Left ventricle myocardium superior (tissue), 1 donor: ENCODE measurements at regions not wholly inside any gene's neighbourhood (a gene's known extent, or its start where the extent isn't known, plus 50 kb on each side); places are given as distances from the start of the nearest gene placed in this dataset.

Experiments used
- ATAC-seq: fragments of 200-7000 bp; cut with Tn5 transposase; one replicate; pipeline ENCODE4 v1.9.1; 2020; ENCODE audit warnings: mild to moderate bottlenecking, moderate library complexity
- DNase-seq: peaks from one replicate; pipeline ENCODE4 v3.0.0-alpha.2; 2020
- intact Hi-C: fragments of 100-400 bp; cut with micrococcal nuclease; formaldehyde crosslinking; loops from one replicate; pipeline ENCODE4 v1.11.0; 2022
- donor health status: DM: no; HTN: yes; CAD: no; lungs with severe emphysema.

GRCh38 chr2:236704887-236705286 is 135.3 kb downstream of the ACKR3 start:
- ATAC-seq, result no peak
- intact Hi-C loops, result no loop called here
- no peak for DNase-seq

GRCh38 chr2:236705295-236706105 is 135.9 kb downstream of the ACKR3 start:
- ATAC-seq, result peak; percentile 72
- DNase-seq, result peak; percentile 44
- intact Hi-C loops, result no loop called here

- intact Hi-C loops, result no loop called here
- ATAC-seq (no peak), DNase-seq (no peak)
These were observed 136.7 kb downstream of the ACKR3 start for GRCh38 chr2:236706288-236706687.

- no peak for ATAC-seq
- no peak for DNase-seq
- intact Hi-C loops, result no loop called here
These were observed 137.2 kb downstream of the ACKR3 start for GRCh38 chr2:236706803-236707202.

GRCh38 chr2:236711440-236711839 is 141.8 kb downstream of the ACKR3 start:
- intact Hi-C loops, result no loop called here

GRCh38 chr2:236712304-236712703 is 142.7 kb downstream of the ACKR3 start:
- intact Hi-C loops, result no loop called here
- peak; percentile 38 for ATAC-seq
- no peak for DNase-seq

More at GRCh38 chr2:236711440-236711839, 141.8 kb downstream of the ACKR3 start:
- ATAC-seq (peak; percentile 69), DNase-seq (no peak)

GRCh38 chr2:236712961-236713673 is 143.5 kb downstream of the ACKR3 start:
- DNase-seq (no peak), ATAC-seq (peak; percentile 9)
- intact Hi-C loops, result no loop called here

GRCh38 chr2:236714080-236714479 is 144.5 kb downstream of the ACKR3 start:
- ATAC-seq (no peak), DNase-seq (no peak)
- intact Hi-C loops, result no loop called here

- intact Hi-C loops, result no loop called here
- ATAC-seq (peak; percentile 20), DNase-seq (no peak)
These were observed 145.5 kb downstream of the ACKR3 start for GRCh38 chr2:236715077-236715476.

GRCh38 chr2:236715491-236715961 is 145.9 kb downstream of the ACKR3 start:
- intact Hi-C loops, result no loop called here
- DNase-seq, result no peak
- no peak for ATAC-seq

- ATAC-seq, result no peak
- intact Hi-C loops, result no loop called here
- DNase-seq, result no peak
These were observed 147.5 kb downstream of the ACKR3 start for GRCh38 chr2:236717120-236717519.

- DNase-seq (no peak), ATAC-seq (no peak)
- intact Hi-C loops, result no loop called here
These were observed 148.1 kb downstream of the ACKR3 start for GRCh38 chr2:236717729-236718128.

GRCh38 chr2:236718207-236718992 is 148.8 kb downstream of the ACKR3 start:
- DNase-seq (no peak), ATAC-seq (no peak)
- intact Hi-C loops, result no loop called here

GRCh38 chr2:236719192-236719635 is 149.6 kb downstream of the ACKR3 start:
- intact Hi-C loops, result no loop called here
- ATAC-seq (peak; percentile 62), DNase-seq (no peak)

- intact Hi-C loops, result no loop called here
- no peak for ATAC-seq
- no peak for DNase-seq
These were observed 151.4 kb downstream of the ACKR3 start for GRCh38 chr2:236720974-236721540.

- intact Hi-C loops, result no loop called here
- DNase-seq (no peak), ATAC-seq (no peak)
These were observed 154.6 kb downstream of the ACKR3 start for GRCh38 chr2:236724200-236724599.

- intact Hi-C loops, result no loop called here
- no peak for ATAC-seq
- DNase-seq, result no peak
These were observed 157.3 kb downstream of the ACKR3 start for GRCh38 chr2:236726701-236727450.

- no peak for DNase-seq
- intact Hi-C loops, result no loop called here
- no peak for ATAC-seq
These were observed 159.5 kb downstream of the ACKR3 start for GRCh38 chr2:236728916-236729670.
